Thoracic aorta (tissue), 2 donors: ENCODE measurements at regions not wholly inside any gene's neighbourhood (a gene's known extent, or its start where the extent isn't known, plus 50 kb on each side); places are given as distances from the start of the nearest gene placed in this dataset.

Experiments
- ATAC-seq: fragments of 150-250 bp; one replicate; pipeline ENCODE4 v1.8.0; 2017; ENCODE audit warnings: low read depth; ENCODE audit not compliant: insufficient number of reproducible peaks, low FRiP score
- DNase-seq: peaks from one replicate; pipeline ENCODE4 v3.0.0-alpha.2; 2020; ENCODE audit warnings: low spot score
- H3K27ac ChIP-seq, 2 donors: fragments of 200-600 bp; sonication (generic); 1 replicate in 1 of 2; 2 replicates in 1 of 2; pipeline ENCODE4 v1.5.1; 2016; ENCODE audit warnings: mild to moderate bottlenecking in 2 of 2, moderate library complexity in 2 of 2
- H3K27me3 ChIP-seq: fragments of 200-600 bp; sonication (generic); replicated peaks from 2 replicates; pipeline ENCODE4 v1.6.0; 2016; ENCODE audit warnings: mild to moderate bottlenecking; ENCODE audit not compliant: insufficient read depth
- H3K36me3 ChIP-seq: fragments of 200-600 bp; sonication (generic); one replicate; pipeline ENCODE4 v1.5.1; 2016
- H3K4me1 ChIP-seq, 2 donors: fragments of 200-600 bp; sonication (generic); 1 replicate in 1 of 2; 2 replicates in 1 of 2; pipeline versions ENCODE4 v1.5.1 to v1.6.0; 2016; ENCODE audit warnings: low read depth in 2 of 2, mild to moderate bottlenecking in 1 of 2; ENCODE audit not compliant: control insufficient read depth in 1 of 2
- H3K4me3 ChIP-seq: fragments of 200-600 bp; sonication (generic); 2 replicates; pipeline ENCODE4 v1.5.1; 2016; ENCODE audit warnings: mild to moderate bottlenecking
- H3K9me3 ChIP-seq: fragments of 200-600 bp; sonication (generic); 2 replicates; pipeline ENCODE4 v1.5.1; 2016
- CTCF ChIP-seq: fragments of 200-600 bp; sonication (generic); IDR thresholded peaks from one replicate; pipeline ENCODE4 v1.5.1; 2019; ENCODE audit warnings: antibody characterized with exemption

- H3K9me3 ChIP-seq: no peaks in the 10 kb centered on the region
- H3K4me1 ChIP-seq: no peaks in the 10 kb centered on the region
- DNase-seq (no peak), ATAC-seq (no peak)
- no peak for TF ChIP-seq CTCF
- no peak overlapping the region for H3K4me3 ChIP-seq
- H3K27me3 ChIP-seq: no peaks in the 10 kb centered on the region
- H3K27ac ChIP-seq: no peak overlapping the region
- H3K36me3 ChIP-seq: no peaks in the 10 kb centered on the region
Observed at GRCh38 chr4:89528526-89529133, 221.0 kb upstream of the GPRIN3 start.

GRCh38 chr4:89521826-89522225 is 214.2 kb upstream of the GPRIN3 start:
- no peak for TF ChIP-seq CTCF
- Histone ChIP-seq H3K9me3 (no peaks in the 10 kb centered on the region), H3K36me3 (no peaks in the 10 kb centered on the region)

GRCh38 chr4:89519771-89520320 is 212.2 kb upstream of the GPRIN3 start:
- ATAC-seq (no peak), DNase-seq (no peak)
- no peak overlapping the region for H3K27ac ChIP-seq
- no peaks in the 10 kb centered on the region for H3K36me3 ChIP-seq
- TF ChIP-seq CTCF: no peak
- H3K27me3 ChIP-seq: no peaks in the 10 kb centered on the region
- H3K4me1 ChIP-seq: no peaks in the 10 kb centered on the region
- H3K9me3 ChIP-seq: no peaks in the 10 kb centered on the region
- H3K4me3 ChIP-seq: no peak overlapping the region

More at GRCh38 chr4:89521826-89522225, 214.2 kb upstream of the GPRIN3 start:
- Histone ChIP-seq H3K27me3 (no peaks in the 10 kb centered on the region), H3K27ac (no peak overlapping the region), H3K4me1 (no peaks in the 10 kb centered on the region), H3K4me3 (no peak overlapping the region)
- DNase-seq: no peak
- ATAC-seq: no peak

- H3K27ac ChIP-seq: no peak overlapping the region
- no peak overlapping the region for H3K4me3 ChIP-seq
- no peak for TF ChIP-seq CTCF
- ATAC-seq (no peak), DNase-seq (no peak)
- H3K27me3 ChIP-seq: no peaks in the 10 kb centered on the region
- no peaks in the 10 kb centered on the region for H3K4me1 ChIP-seq
- no peaks in the 10 kb centered on the region for H3K9me3 ChIP-seq
- H3K36me3 ChIP-seq: no peaks in the 10 kb centered on the region
Observed at GRCh38 chr4:89518259-89518658, 210.7 kb upstream of the GPRIN3 start.

GRCh38 chr4:89514811-89515210 is 207.2 kb upstream of the GPRIN3 start:
- ATAC-seq (no peak), DNase-seq (no peak)
- Histone ChIP-seq H3K9me3 (no peaks in the 10 kb centered on the region), H3K27me3 (no peaks in the 10 kb centered on the region), H3K27ac (no peak overlapping the region), H3K36me3 (no peaks in the 10 kb centered on the region), H3K4me1 (no peaks in the 10 kb centered on the region), H3K4me3 (no peak overlapping the region)
- no peak for TF ChIP-seq CTCF
